ENCODE measurements at regions not wholly inside any gene's neighbourhood (a gene's known extent, or its start where the extent isn't known, plus 50 kb on each side); places are given as distances from the start of the nearest gene placed in this dataset.
"Not testable (repeated sequence)": the region's sequence is repeated elsewhere in the genome, so short reads cannot be mapped to it uniquely, and the experiment has no call there.

- TF ChIP-seq CTCF (IDR thresholded peaks at IDR 0.05; ENCODE audit: low read depth, low read length), result no peak
- DNase-seq (ENCODE audit: extremely low read depth, low read depth), result no peak
These were observed 536.9 kb downstream of the XYLT1 start for GRCh38 chr16:16933861-16934260.

GRCh38 chr16:16934660-16935059 lies 536.1 kb downstream of the XYLT1 start:
- TF ChIP-seq CTCF (IDR thresholded peaks at IDR 0.05; ENCODE audit: low read depth, low read length), result no peak

GRCh38 chr16:16935909-16936308 lies 534.9 kb downstream of the XYLT1 start:
- not testable (repeated sequence) for DNase-seq (ENCODE audit: extremely low read depth, low read depth)

More at GRCh38 chr16:16934660-16935059, 536.1 kb downstream of the XYLT1 start:
- DNase-seq (ENCODE audit: extremely low read depth, low read depth), result no peak

- no peak for TF ChIP-seq CTCF (IDR thresholded peaks at IDR 0.05; ENCODE audit: low read depth, low read length)
- no peak for DNase-seq (ENCODE audit: extremely low read depth, low read depth)
These were observed 533.2 kb downstream of the XYLT1 start for GRCh38 chr16:16937576-16937975.

GRCh38 chr16:16938009-16938408 lies 532.8 kb downstream of the XYLT1 start:
- no peak for DNase-seq (ENCODE audit: extremely low read depth, low read depth)
- no peak for TF ChIP-seq CTCF (IDR thresholded peaks at IDR 0.05; ENCODE audit: low read depth, low read length)

GRCh38 chr16:16938980-16939379 lies 531.8 kb downstream of the XYLT1 start:
- no peak for DNase-seq (ENCODE audit: extremely low read depth, low read depth)
- TF ChIP-seq CTCF (IDR thresholded peaks at IDR 0.05; ENCODE audit: low read depth, low read length), result no peak

- DNase-seq (ENCODE audit: extremely low read depth, low read depth), result no peak
- no peak for TF ChIP-seq CTCF (IDR thresholded peaks at IDR 0.05; ENCODE audit: low read depth, low read length)
These were observed 530.4 kb downstream of the XYLT1 start for GRCh38 chr16:16940351-16940750.

- not testable (repeated sequence) for DNase-seq (ENCODE audit: extremely low read depth, low read depth)
These were observed 527.9 kb downstream of the XYLT1 start for GRCh38 chr16:16942849-16943248.

- no peak for TF ChIP-seq CTCF (IDR thresholded peaks at IDR 0.05; ENCODE audit: low read depth, low read length)
- no peak for DNase-seq (ENCODE audit: extremely low read depth, low read depth)
These were observed 525.6 kb downstream of the XYLT1 start for GRCh38 chr16:16945207-16945606.
